GM13976 (cell line): ENCODE measurements at regions not wholly inside any gene's neighbourhood (a gene's known extent, or its start where the extent isn't known, plus 50 kb on each side); places are given as distances from the start of the nearest gene placed in this dataset.

ENCODE experiments used
- DNase-seq: peaks from one replicate; pipeline ENCODE4 v3.0.0; 2012; ENCODE audit warnings: low spot score
- CTCF ChIP-seq: IDR thresholded peaks from 2 replicates; pipeline ENCODE4 v1.5.1; 2012; ENCODE audit warnings: borderline replicate concordance, mild to moderate bottlenecking; ENCODE audit not compliant: insufficient read depth; ENCODE audit errors: extremely low read depth, missing control alignments, control extremely low read depth
- in situ Hi-C: fragments of 300-500 bp; cut with MboI; formaldehyde crosslinking; loops from one replicate; pipeline ENCODE4 v1.12.0; 2022; ENCODE audit warnings: low sequenced_read_pairs, mixed read lengths, inconsistent platforms; ENCODE audit not compliant: unreplicated experiment

- in situ Hi-C loops, result loop anchor here (10.0 kb wide), 1 partner anchor 57 kb away; the partner anchor contains the start of gene KLF13
- TF ChIP-seq CTCF, result no peak
- DNase-seq, result peak; percentile 29
These were observed 59.2 kb upstream of the KLF13 start for GRCh38 chr15:31267161-31268107.

- in situ Hi-C loops, result loop anchor here (10.0 kb wide), 1 partner anchor 57 kb away; the partner anchor contains the start of gene KLF13
- no peak for TF ChIP-seq CTCF
- no peak for DNase-seq
These were observed 58.5 kb upstream of the KLF13 start for GRCh38 chr15:31268108-31268501.

- no peak for TF ChIP-seq CTCF
- no peak for DNase-seq
- in situ Hi-C loops, result loop anchor here (10.0 kb wide), 1 partner anchor 56 kb away; the partner anchor contains the start of gene KLF13
These were observed 57.5 kb upstream of the KLF13 start for GRCh38 chr15:31268911-31269784.

- DNase-seq, result no peak
- in situ Hi-C loops, result loop anchor here (10.0 kb wide), 1 partner anchor 55 kb away; the partner anchor contains the start of gene KLF13
- TF ChIP-seq CTCF, result no peak
These were observed 56.6 kb upstream of the KLF13 start for GRCh38 chr15:31269816-31270575.

GRCh38 chr15:31270767-31271166 lies 55.9 kb upstream of the KLF13 start:
- in situ Hi-C loops, result no loop called here
- TF ChIP-seq CTCF, result no peak
- DNase-seq, result no peak
